Fibroblast of lung (primary cell): ENCODE measurements at regions not wholly inside any gene's neighbourhood (a gene's known extent, or its start where the extent isn't known, plus 50 kb on each side); places are given as distances from the start of the nearest gene placed in this dataset.
"Not testable (repeated sequence)": the region's sequence is repeated elsewhere in the genome, so short reads cannot be mapped to it uniquely, and the experiment has no call there.

Experiments
- DNase-seq, 2 donors: peaks; one replicate each; pipeline versions ENCODE4 v3.0.0 to v3.0.0-alpha.2; 2010; ENCODE audit warnings: low read depth in 2 of 2
- H2AFZ ChIP-seq: 2 replicates; pipeline ENCODE4 v1.5.1; 2012; ENCODE audit warnings: low read length, control low read depth, inconsistent platforms
- H3K27ac ChIP-seq: 2 replicates; pipeline ENCODE4 v1.5.1; 2011; ENCODE audit warnings: low read length, control low read depth; ENCODE audit not compliant: insufficient read depth
- H3K27me3 ChIP-seq: 2 replicates; pipeline ENCODE4 v1.5.1; 2011; ENCODE audit warnings: mild to moderate bottlenecking, low read length; ENCODE audit not compliant: control insufficient read depth, insufficient read depth
- H3K36me3 ChIP-seq: 2 replicates; pipeline ENCODE4 v1.5.1; 2011; ENCODE audit warnings: low read length; ENCODE audit not compliant: control insufficient read depth, insufficient read depth
- H3K4me1 ChIP-seq: 2 replicates; pipeline ENCODE4 v1.5.1; 2011; ENCODE audit warnings: low read length; ENCODE audit not compliant: control insufficient read depth, insufficient read depth; ENCODE audit errors: extremely low read depth
- H3K4me2 ChIP-seq: 2 replicates; pipeline ENCODE4 v1.5.1; 2011; ENCODE audit warnings: low read length, control low read depth; ENCODE audit not compliant: insufficient read depth; ENCODE audit errors: extremely low read depth
- H3K4me3 ChIP-seq, 4 experiments: fragments of 200-600 bp in 1 of 4; sonication (generic) in 1 of 4; replicated peaks in 1 of 4; 2 replicates each; pipeline ENCODE4 v1.5.1; 2011 to 2016; ENCODE audit warnings: low read length in 4 of 4, low read depth in 3 of 4, mild to moderate bottlenecking in 3 of 4, control low read depth in 2 of 4, inconsistent platforms in 1 of 4, mixed read lengths in 1 of 4; ENCODE audit not compliant: insufficient read depth in 1 of 4; ENCODE audit errors: control extremely low read depth in 1 of 4
- H3K79me2 ChIP-seq: 2 replicates; pipeline ENCODE4 v1.5.1; 2012; ENCODE audit warnings: mild to moderate bottlenecking, low read length, inconsistent platforms; ENCODE audit not compliant: control insufficient read depth, insufficient read depth
- H3K9ac ChIP-seq: 2 replicates; pipeline ENCODE4 v1.5.1; 2011; ENCODE audit warnings: mild to moderate bottlenecking, low read length, control low read depth; ENCODE audit not compliant: insufficient read depth
- H3K9me3 ChIP-seq: 2 replicates; pipeline ENCODE4 v1.5.1; 2012; ENCODE audit warnings: low read depth, low read length; ENCODE audit not compliant: control insufficient read depth, insufficient read depth
- H4K20me1 ChIP-seq: 2 replicates; pipeline ENCODE4 v1.5.1; 2011; ENCODE audit warnings: low read length; ENCODE audit not compliant: control insufficient read depth, insufficient read depth; ENCODE audit errors: extremely low read depth
- EZH2 ChIP-seq: IDR thresholded peaks from 2 replicates; pipeline ENCODE4 v1.5.1; 2012; ENCODE audit warnings: low read length, control low read depth, mild to moderate bottlenecking; ENCODE audit errors: missing control alignments
- TF ChIP-seq, protein P1 (sequence below), 2 donors: IDR thresholded peaks in 1 of 2; conservative IDR thresholded peaks in 1 of 2; 1 replicate in 1 of 2; 2 replicates in 1 of 2; pipeline ENCODE4 v1.5.1; 2011 to 2012; ENCODE audit warnings: low read length in 2 of 2, control low read depth in 1 of 2, inconsistent platforms in 1 of 2, low read depth in 1 of 2, mild to moderate bottlenecking in 1 of 2

DNA sequence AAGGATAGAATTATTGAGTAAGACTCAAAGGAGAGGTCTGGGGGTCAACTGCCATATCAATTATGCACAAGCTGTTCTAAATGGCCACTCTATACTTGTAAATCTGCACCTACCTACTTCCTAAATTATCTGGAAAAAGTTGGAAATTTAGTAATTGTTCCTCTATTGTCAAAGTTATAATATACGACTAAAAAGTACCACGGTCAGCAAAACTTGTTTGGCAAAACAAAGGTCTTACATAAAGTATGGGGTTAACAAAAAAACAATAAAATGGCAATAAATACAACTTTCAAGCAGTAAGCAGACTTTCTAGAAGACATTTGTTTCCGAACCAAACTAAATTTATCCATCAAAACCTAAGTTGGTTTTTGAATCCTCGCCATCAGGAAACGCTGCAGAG is 309.7 kb downstream of the FRK start:
- DNase-seq = no peak
- H3K4me1 ChIP-seq = no peaks in the 10 kb centered on the region
- H3K27ac ChIP-seq = no peak overlapping the region
- H4K20me1 ChIP-seq = no peaks in the 10 kb centered on the region
- H3K79me2 ChIP-seq = no peaks in the 10 kb centered on the region
- no peak overlapping the region for H3K4me2 ChIP-seq
- no peaks in the 10 kb centered on the region for H3K9me3 ChIP-seq
- no peak overlapping the region for H3K4me3 ChIP-seq
- no peaks in the 10 kb centered on the region for H3K27me3 ChIP-seq
- no peak overlapping the region for H3K9ac ChIP-seq
- H2AFZ ChIP-seq = no peak overlapping the region
- no peak for TF ChIP-seq EZH2
- TF ChIP-seq, protein P1, sequence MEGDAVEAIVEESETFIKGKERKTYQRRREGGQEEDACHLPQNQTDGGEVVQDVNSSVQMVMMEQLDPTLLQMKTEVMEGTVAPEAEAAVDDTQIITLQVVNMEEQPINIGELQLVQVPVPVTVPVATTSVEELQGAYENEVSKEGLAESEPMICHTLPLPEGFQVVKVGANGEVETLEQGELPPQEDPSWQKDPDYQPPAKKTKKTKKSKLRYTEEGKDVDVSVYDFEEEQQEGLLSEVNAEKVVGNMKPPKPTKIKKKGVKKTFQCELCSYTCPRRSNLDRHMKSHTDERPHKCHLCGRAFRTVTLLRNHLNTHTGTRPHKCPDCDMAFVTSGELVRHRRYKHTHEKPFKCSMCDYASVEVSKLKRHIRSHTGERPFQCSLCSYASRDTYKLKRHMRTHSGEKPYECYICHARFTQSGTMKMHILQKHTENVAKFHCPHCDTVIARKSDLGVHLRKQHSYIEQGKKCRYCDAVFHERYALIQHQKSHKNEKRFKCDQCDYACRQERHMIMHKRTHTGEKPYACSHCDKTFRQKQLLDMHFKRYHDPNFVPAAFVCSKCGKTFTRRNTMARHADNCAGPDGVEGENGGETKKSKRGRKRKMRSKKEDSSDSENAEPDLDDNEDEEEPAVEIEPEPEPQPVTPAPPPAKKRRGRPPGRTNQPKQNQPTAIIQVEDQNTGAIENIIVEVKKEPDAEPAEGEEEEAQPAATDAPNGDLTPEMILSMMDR (conservative IDR thresholded peaks at IDR 0.05 in 1 of 2, IDR thresholded peaks at IDR 0.05 in 1 of 2; ENCODE audit: low read depth in 1 of 2, low read length in 2 of 2) = no peak
- no peaks in the 10 kb centered on the region for H3K36me3 ChIP-seq

DNA sequence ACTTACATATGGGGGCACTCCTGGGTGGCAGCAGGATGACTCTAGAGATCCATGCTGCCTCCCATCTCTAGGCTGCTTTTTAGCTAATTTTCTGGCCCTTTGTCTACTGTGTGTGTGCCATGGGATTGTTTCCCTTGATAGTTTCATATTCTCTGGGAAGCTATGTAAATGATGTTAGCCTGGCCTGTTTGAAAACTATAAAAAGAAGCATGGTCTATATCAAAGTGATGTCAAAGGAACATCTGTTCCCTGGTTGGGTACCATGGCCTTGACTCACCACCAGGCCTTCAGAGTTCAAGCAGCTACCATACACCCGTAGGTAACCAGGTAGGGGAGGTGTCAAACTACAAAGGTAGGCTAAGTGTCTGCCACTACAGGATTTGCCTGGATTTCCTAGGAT is 310.4 kb downstream of the FRK start:
- TF ChIP-seq, protein P1 (conservative IDR thresholded peaks at IDR 0.05 in 1 of 2, IDR thresholded peaks at IDR 0.05 in 1 of 2; ENCODE audit: low read depth in 1 of 2, low read length in 2 of 2) = no peak
- TF ChIP-seq EZH2 = no peak
- Histone ChIP-seq H3K36me3 (no peaks in the 10 kb centered on the region), H3K9ac (no peak overlapping the region), H4K20me1 (no peaks in the 10 kb centered on the region), H3K27ac (no peak overlapping the region), H3K4me2 (no peak overlapping the region), H3K4me3 (no peak overlapping the region), H2AFZ (no peak overlapping the region), H3K4me1 (no peaks in the 10 kb centered on the region), H3K79me2 (no peaks in the 10 kb centered on the region), H3K9me3 (no peaks in the 10 kb centered on the region), H3K27me3 (no peaks in the 10 kb centered on the region)
- DNase-seq = no peak

DNA sequence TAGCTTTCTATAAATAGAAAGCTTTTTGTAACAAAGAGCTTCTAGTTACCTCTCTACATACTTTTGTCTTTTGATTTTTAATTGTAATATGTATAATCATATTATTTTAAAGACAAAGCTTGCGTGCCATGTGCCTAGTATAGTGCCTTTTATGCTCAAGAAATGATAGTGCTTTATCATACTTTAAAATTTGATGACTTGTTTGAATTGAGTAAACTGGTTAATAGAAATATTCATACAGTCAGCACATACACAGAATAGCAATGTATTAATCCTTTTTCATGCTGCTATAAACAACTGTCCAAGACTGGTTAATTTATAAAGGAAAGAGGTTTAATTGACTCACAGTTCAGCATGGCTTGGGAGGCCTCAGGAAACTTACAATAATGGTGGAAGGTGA is 313.0 kb downstream of the FRK start:
- Histone ChIP-seq H2AFZ (no peak overlapping the region), H3K27me3 (no peaks in the 10 kb centered on the region), H3K4me2 (no peak overlapping the region), H3K9ac (no peak overlapping the region), H4K20me1 (no peaks in the 10 kb centered on the region), H3K9me3 (no peaks in the 10 kb centered on the region), H3K27ac (no peak overlapping the region), H3K36me3 (no peaks in the 10 kb centered on the region), H3K4me3 (no peak overlapping the region), H3K79me2 (no peaks in the 10 kb centered on the region), H3K4me1 (no peaks in the 10 kb centered on the region)
- TF ChIP-seq, protein P1 (conservative IDR thresholded peaks at IDR 0.05 in 1 of 2, IDR thresholded peaks at IDR 0.05 in 1 of 2; ENCODE audit: low read depth in 1 of 2, low read length in 2 of 2) = no peak
- TF ChIP-seq EZH2 = no peak
- no peak for DNase-seq

DNA sequence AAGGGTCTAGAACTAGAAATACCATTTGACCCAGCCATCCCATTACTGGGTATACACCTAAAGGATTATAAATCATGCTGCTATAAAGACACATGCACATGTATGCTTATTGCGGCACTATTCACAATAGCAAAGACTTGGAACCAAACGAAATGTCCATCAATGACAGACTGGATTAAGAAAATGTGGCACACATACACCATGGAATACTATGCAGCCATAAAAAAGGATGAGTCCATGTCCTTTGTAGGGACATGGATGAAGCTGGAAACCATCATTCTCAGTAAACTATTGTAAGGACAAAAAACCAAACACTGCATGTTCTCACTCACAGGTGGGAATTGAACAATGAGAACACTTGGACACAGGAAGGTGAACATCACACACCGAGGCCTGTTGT is 314.1 kb downstream of the FRK start:
- not testable (repeated sequence) for H3K9me3 ChIP-seq, H3K4me1 ChIP-seq, H3K4me2 ChIP-seq, H3K4me3 ChIP-seq, DNase-seq, H3K27me3 ChIP-seq, H3K9ac ChIP-seq, H3K27ac ChIP-seq, H3K36me3 ChIP-seq, H2AFZ ChIP-seq, H3K79me2 ChIP-seq, H4K20me1 ChIP-seq
